ENCODE measurements at regions not wholly inside any gene's neighbourhood (a gene's known extent, or its start where the extent isn't known, plus 50 kb on each side); places are given as distances from the start of the nearest gene placed in this dataset.

DNA sequence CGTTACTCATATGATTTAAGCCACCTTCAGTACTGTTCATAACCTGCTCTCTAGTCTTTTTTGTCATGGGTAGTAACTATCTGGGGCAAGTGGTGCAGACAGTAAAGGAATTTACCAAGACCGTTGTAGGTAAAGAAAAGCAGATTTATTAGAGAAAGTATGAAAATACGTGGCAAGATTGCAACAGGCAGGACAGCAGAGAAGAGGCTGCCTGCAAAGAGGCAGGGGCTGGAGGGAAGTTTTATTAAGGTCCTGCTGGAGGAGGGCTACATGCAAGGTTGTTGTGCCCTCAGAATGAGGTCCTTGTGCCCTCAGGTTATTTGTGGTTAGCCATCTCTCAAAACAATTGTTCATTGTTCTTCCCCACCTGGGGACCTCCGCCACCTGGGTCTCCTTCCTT, 444.3 kb downstream of the BCKDHB start:
- no peaks in the 10 kb centered on the region for H3K36me3 ChIP-seq (ENCODE audit: control insufficient read depth in 4 of 4, insufficient read depth in 4 of 4, low read length in 4 of 4)
- peaks cover 0 to 10% (median 7%) of the 10 kb centered on the region in 5 donors for H3K4me1 ChIP-seq (ENCODE audit: control insufficient read depth in 5 of 5, insufficient read depth in 5 of 5, low read length in 5 of 5)
- H3K9ac ChIP-seq (ENCODE audit: insufficient read depth in 1 of 2, low read length in 2 of 2): no peak overlapping the region
- TF ChIP-seq, protein P1, sequence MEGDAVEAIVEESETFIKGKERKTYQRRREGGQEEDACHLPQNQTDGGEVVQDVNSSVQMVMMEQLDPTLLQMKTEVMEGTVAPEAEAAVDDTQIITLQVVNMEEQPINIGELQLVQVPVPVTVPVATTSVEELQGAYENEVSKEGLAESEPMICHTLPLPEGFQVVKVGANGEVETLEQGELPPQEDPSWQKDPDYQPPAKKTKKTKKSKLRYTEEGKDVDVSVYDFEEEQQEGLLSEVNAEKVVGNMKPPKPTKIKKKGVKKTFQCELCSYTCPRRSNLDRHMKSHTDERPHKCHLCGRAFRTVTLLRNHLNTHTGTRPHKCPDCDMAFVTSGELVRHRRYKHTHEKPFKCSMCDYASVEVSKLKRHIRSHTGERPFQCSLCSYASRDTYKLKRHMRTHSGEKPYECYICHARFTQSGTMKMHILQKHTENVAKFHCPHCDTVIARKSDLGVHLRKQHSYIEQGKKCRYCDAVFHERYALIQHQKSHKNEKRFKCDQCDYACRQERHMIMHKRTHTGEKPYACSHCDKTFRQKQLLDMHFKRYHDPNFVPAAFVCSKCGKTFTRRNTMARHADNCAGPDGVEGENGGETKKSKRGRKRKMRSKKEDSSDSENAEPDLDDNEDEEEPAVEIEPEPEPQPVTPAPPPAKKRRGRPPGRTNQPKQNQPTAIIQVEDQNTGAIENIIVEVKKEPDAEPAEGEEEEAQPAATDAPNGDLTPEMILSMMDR (IDR thresholded peaks at IDR 0.05; ENCODE audit: control extremely low read depth, extremely low read depth): no peak
- no peak overlapping the region for H3K4me3 ChIP-seq
- no peak overlapping the region for H3K27ac ChIP-seq (ENCODE audit: low read depth in 1 of 2, low read length in 1 of 2)
- no peak for ATAC-seq (ENCODE audit: insufficient read depth, low FRiP score)
- DNase-seq: no peak
- H3K9me3 ChIP-seq (ENCODE audit: control insufficient read depth in 4 of 4, insufficient read depth in 3 of 4, low read length in 3 of 4): peaks cover 0 to 2% (median 0%) of the 10 kb centered on the region in 4 donors
- H3K27me3 ChIP-seq (ENCODE audit: control insufficient read depth in 3 of 3, insufficient read depth in 3 of 3, low read length in 2 of 3): no peaks in the 10 kb centered on the region
- 82 to 89% methylated on average over 4 of the region's 4 CpGs for WGBS, 2 donors

DNA sequence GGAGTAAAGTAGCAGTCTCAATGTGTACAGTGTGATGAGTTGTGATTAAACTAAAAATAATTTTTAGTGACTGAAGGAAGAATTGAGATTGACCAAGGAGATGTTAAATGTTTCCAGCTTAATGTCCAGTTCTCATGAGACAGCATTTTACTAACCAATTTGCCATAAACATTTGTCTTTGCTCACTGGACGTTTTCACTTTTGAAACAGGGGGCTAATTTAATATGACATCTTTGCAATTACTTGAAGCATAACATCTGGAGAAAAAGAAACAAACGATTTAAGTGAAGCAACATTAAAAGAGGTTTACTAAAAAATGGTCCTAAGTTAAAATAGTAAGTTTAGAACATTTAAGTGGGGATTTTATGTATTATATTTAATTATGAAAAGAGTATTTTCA, 443.8 kb downstream of the BCKDHB start:
- ATAC-seq (ENCODE audit: insufficient read depth, low FRiP score): no peak
- DNase-seq: peak in 2 of 3 donors; percentile 79 to 84
- WGBS, 2 donors: 57 to 58% methylated on average over 2 of the region's 2 CpGs

DNA sequence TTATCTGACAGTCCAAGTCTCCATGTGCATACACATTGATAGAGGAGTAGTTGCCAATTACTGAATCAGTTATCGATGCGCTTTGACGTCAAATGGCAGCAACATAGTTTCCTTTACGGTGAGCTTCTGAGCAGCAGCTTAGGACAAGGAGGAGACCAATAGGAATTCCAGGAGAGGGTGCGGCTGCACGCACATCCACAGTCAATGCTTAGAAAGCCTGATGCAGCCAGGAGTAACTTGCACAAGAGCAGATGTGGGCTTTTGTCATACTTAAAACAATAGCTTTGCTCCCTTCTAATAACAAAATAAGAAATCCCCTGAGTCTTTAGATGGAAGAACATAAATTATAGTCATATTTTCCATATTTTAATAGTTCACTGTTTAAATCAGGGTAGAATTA, 442.1 kb downstream of the BCKDHB start:
- TF ChIP-seq, protein P1 (IDR thresholded peaks at IDR 0.05; ENCODE audit: control extremely low read depth, extremely low read depth): no peak
- no peak for DNase-seq
- no peak overlapping the region for H3K9ac ChIP-seq (ENCODE audit: insufficient read depth in 1 of 2, low read length in 2 of 2)
- H3K27ac ChIP-seq (ENCODE audit: low read depth in 1 of 2, low read length in 1 of 2): no peak overlapping the region
- H3K9me3 ChIP-seq (ENCODE audit: control insufficient read depth in 4 of 4, insufficient read depth in 3 of 4, low read length in 3 of 4): no peaks in the 10 kb centered on the region
- peaks cover 0 to 10% (median 7%) of the 10 kb centered on the region in 5 donors for H3K4me1 ChIP-seq (ENCODE audit: control insufficient read depth in 5 of 5, insufficient read depth in 5 of 5, low read length in 5 of 5)
- no peaks in the 10 kb centered on the region for H3K27me3 ChIP-seq (ENCODE audit: control insufficient read depth in 3 of 3, insufficient read depth in 3 of 3, low read length in 2 of 3)
- 87 to 93% methylated on average over 6 of the region's 6 CpGs for WGBS, 2 donors
- ATAC-seq (ENCODE audit: insufficient read depth, low FRiP score): no peak
- no peaks in the 10 kb centered on the region for H3K36me3 ChIP-seq (ENCODE audit: control insufficient read depth in 4 of 4, insufficient read depth in 4 of 4, low read length in 4 of 4)
- no peak overlapping the region for H3K4me3 ChIP-seq

More for the DNA sequence above, 443.8 kb downstream of the BCKDHB start:
- H3K4me3 ChIP-seq: no peak overlapping the region
- TF ChIP-seq, protein P1 (IDR thresholded peaks at IDR 0.05; ENCODE audit: control extremely low read depth, extremely low read depth): no peak
- H3K27ac ChIP-seq (ENCODE audit: low read depth in 1 of 2, low read length in 1 of 2): no peak overlapping the region
- H3K9ac ChIP-seq (ENCODE audit: insufficient read depth in 1 of 2, low read length in 2 of 2): no peak overlapping the region
- H3K36me3 ChIP-seq (ENCODE audit: control insufficient read depth in 4 of 4, insufficient read depth in 4 of 4, low read length in 4 of 4): no peaks in the 10 kb centered on the region
- H3K27me3 ChIP-seq (ENCODE audit: control insufficient read depth in 3 of 3, insufficient read depth in 3 of 3, low read length in 2 of 3): no peaks in the 10 kb centered on the region
- H3K9me3 ChIP-seq (ENCODE audit: control insufficient read depth in 4 of 4, insufficient read depth in 3 of 4, low read length in 3 of 4): peaks cover 0 to under 1% (median 0%) of the 10 kb centered on the region in 4 donors
- peaks cover 0 to 10% (median 7%) of the 10 kb centered on the region in 5 donors for H3K4me1 ChIP-seq (ENCODE audit: control insufficient read depth in 5 of 5, insufficient read depth in 5 of 5, low read length in 5 of 5)

DNA sequence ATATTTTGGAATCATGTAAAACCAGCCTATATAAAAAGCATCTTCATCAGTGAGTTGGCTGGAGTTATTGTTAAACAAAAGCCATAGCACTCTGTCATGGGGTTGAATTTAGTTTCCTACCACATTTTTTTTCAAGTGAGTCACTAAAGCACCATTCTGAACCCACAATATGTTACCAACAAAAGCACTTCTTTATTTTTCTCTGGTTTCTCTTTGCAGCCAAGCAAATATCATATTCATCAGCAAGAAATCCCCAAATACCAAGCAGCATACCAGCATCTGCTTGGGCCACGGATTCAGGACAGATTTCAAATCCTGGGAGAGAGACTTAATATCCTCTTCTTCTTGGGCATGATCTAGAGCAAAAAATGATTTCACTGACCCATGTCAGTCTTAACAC, 441.4 kb downstream of the BCKDHB start:
- TF ChIP-seq, protein P1 (IDR thresholded peaks at IDR 0.05; ENCODE audit: control extremely low read depth, extremely low read depth): no peak

More for the DNA sequence above, 441.4 kb downstream of the BCKDHB start:
- WGBS, 2 donors: 57 to 76% methylated on average over 1 of the region's 1 CpG
- ATAC-seq (ENCODE audit: insufficient read depth, low FRiP score) (no peak), DNase-seq (no peak)
- Histone ChIP-seq H3K9ac (ENCODE audit: insufficient read depth in 1 of 2, low read length in 2 of 2) (no peak overlapping the region), H3K9me3 (ENCODE audit: control insufficient read depth in 4 of 4, insufficient read depth in 3 of 4, low read length in 3 of 4) (no peaks in the 10 kb centered on the region), H3K4me3 (no peak overlapping the region), H3K4me1 (ENCODE audit: control insufficient read depth in 5 of 5, insufficient read depth in 5 of 5, low read length in 5 of 5) (peaks cover 0 to 10% (median 7%) of the 10 kb centered on the region in 5 donors), H3K36me3 (ENCODE audit: control insufficient read depth in 4 of 4, insufficient read depth in 4 of 4, low read length in 4 of 4) (no peaks in the 10 kb centered on the region), H3K27me3 (ENCODE audit: control insufficient read depth in 3 of 3, insufficient read depth in 3 of 3, low read length in 2 of 3) (no peaks in the 10 kb centered on the region), H3K27ac (ENCODE audit: low read depth in 1 of 2, low read length in 1 of 2) (no peak overlapping the region)

Data from lung (tissue), 11 donors.